Tibial artery (tissue), 4 donors: ENCODE measurements at regions not wholly inside any gene's neighbourhood (a gene's known extent, or its start where the extent isn't known, plus 50 kb on each side); places are given as distances from the start of the nearest gene placed in this dataset.

Source experiments
- DNase-seq, 2 donors: peaks; one replicate each; pipeline ENCODE4 v3.0.0-alpha.2; 2019
- H3K27ac ChIP-seq, 2 donors: fragments of 200-600 bp; sonication (generic) in 1 of 2; 1 replicate in 1 of 2; 2 replicates in 1 of 2; pipeline ENCODE4 v1.5.1; 2018 to 2019; ENCODE audit warnings: mild to moderate bottlenecking in 1 of 2
- H3K27me3 ChIP-seq, 2 donors: fragments of 200-600 bp; sonication (generic) in 1 of 2; one replicate each; pipeline versions ENCODE4 v1.5.1 to v1.6.0; 2016 to 2019
- H3K36me3 ChIP-seq, 3 donors: fragments of 200-600 bp; sonication (generic) in 2 of 3; one replicate each; pipeline ENCODE4 v1.5.1; 2016 to 2019; ENCODE audit warnings: mild to moderate bottlenecking in 2 of 3
- H3K4me1 ChIP-seq, 4 donors: fragments of 200-600 bp; sonication (generic) in 2 of 4; 1 replicate in 3 of 4; 2 replicates in 1 of 4; pipeline ENCODE4 v1.5.1; 2016 to 2019
- H3K4me3 ChIP-seq, 2 donors: fragments of 200-600 bp; sonication (generic) in 1 of 2; 1 replicate in 1 of 2; 2 replicates in 1 of 2; pipeline ENCODE4 v1.5.1; 2018 to 2019; ENCODE audit warnings: mild to moderate bottlenecking in 2 of 2
- H3K9me3 ChIP-seq, 3 donors: fragments of 200-600 bp; sonication (generic) in 1 of 3; one replicate each; pipeline ENCODE4 v1.5.1; 2016 to 2019
- intact Hi-C: fragments of 100-400 bp; cut with DNase I; formaldehyde crosslinking; loops from one replicate; pipeline ENCODE4 v1.15.0; 2023; ENCODE audit warnings: low total_unique reads
- TF ChIP-seq, protein P1 (sequence below), 2 experiments: fragments of 200-600 bp in 1 of 2; fragments of 450-650 bp in 1 of 2; IDR thresholded peaks; one replicate each; pipeline ENCODE4 v1.5.1; 2017 to 2019; ENCODE audit warnings: antibody characterized with exemption in 2 of 2, mild to moderate bottlenecking in 1 of 2, moderate library complexity in 1 of 2

DNA sequence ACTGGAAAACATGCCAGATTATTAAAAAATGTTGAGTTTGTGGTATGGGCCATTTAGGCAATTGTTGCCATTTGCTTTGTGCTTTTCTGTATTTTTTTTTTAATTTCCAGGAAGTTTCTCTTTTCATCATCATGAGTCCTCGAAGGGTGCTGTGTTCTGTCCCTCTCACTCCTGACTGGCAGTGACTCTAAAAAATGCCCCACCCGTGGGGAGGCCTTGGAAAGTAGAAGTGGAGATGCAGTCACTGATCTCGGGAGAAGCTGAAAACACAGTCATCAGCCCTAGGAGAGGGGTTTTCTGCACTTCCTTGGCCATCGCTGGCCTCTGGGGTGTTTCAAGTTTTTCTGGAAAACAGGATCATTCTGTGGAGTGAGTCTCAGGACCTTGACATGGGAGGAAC lies 98.5 kb upstream of the GRK3 start:
- intact Hi-C loops, result loop anchor here (10.0 kb wide), 1 partner anchor 229 kb away; no protein-coding TSS in a partner anchor
- Histone ChIP-seq H3K27me3 (no peaks in the 10 kb centered on the region), H3K36me3 (peaks cover 7 to 24% (median 21%) of the 10 kb centered on the region in 3 donors), H3K4me1 (no peaks in the 10 kb centered on the region), H3K9me3 (no peaks in the 10 kb centered on the region), H3K4me3 (no peak overlapping the region), H3K27ac (no peak overlapping the region)
- DNase-seq, result no peak
- TF ChIP-seq, protein P1, sequence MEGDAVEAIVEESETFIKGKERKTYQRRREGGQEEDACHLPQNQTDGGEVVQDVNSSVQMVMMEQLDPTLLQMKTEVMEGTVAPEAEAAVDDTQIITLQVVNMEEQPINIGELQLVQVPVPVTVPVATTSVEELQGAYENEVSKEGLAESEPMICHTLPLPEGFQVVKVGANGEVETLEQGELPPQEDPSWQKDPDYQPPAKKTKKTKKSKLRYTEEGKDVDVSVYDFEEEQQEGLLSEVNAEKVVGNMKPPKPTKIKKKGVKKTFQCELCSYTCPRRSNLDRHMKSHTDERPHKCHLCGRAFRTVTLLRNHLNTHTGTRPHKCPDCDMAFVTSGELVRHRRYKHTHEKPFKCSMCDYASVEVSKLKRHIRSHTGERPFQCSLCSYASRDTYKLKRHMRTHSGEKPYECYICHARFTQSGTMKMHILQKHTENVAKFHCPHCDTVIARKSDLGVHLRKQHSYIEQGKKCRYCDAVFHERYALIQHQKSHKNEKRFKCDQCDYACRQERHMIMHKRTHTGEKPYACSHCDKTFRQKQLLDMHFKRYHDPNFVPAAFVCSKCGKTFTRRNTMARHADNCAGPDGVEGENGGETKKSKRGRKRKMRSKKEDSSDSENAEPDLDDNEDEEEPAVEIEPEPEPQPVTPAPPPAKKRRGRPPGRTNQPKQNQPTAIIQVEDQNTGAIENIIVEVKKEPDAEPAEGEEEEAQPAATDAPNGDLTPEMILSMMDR (IDR thresholded peaks at IDR 0.05), result no peak

DNA sequence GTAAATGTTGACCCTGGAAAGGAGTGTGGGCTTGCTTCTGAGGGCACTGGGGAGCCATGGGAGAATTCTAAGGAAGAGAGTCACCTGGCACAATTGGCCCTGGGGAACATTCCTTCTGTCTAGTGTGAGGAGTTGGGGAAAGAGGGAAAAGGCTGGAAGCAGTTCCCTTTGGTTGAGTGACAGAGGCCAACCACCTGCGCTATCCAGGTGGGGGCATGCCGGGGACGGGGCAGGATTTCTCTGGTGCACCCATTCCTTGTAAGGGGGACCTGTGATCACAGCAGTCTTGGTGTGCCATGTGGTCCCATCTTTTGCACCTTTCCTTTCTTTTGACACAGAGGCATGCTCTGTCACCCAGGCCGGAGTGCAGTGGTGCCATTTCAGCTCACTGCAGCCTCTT lies 92.1 kb upstream of the GRK3 start:
- TF ChIP-seq, protein P1 (IDR thresholded peaks at IDR 0.05), result no peak
- H3K4me3 ChIP-seq, result no peak overlapping the region
- intact Hi-C loops, result no loop called here

DNA sequence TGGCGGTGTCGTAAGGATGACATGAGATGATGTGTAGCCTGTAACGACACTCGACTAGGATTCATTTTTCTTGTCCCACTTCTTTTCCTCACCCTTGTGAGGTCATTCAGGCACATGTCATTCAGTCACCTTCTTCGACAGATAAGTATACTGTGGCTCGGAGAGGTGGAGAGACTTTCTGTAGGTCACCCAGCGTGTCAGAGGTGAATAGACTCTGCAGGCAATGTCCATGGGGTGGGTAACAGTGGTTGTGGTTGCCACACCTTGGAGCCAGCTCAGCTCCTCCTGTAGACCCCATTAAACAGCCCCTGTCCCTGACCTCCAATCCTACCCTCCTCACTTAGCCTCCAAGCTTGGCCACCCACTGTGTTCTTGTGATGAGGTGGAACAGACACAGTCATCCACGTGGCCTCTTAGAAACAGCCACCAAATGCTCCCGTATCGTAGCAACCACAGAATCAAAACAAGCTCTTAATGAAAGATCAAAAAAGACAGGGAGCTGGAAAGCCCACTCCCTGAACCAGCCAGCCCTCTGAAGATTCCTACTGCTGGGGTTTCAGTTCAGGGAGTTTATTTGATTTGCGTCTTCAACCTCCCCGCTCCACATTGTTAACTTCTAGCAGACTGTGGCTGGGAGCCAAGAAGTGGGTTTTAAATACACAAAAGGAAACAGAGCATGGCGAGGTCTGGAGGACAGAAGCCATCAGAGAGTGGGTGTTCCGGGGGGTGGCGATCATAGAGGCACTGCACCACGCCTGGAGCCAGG lies 89.0 kb upstream of the GRK3 start:
- intact Hi-C loops, result no loop called here
- Histone ChIP-seq H3K27ac (no peak overlapping the region), H3K9me3 (no peaks in the 10 kb centered on the region)

More for the DNA sequence above, 92.1 kb upstream of the GRK3 start:
- Histone ChIP-seq H3K4me1 (peaks cover 0 to 8% (median 0%) of the 10 kb centered on the region in 4 donors), H3K36me3 (no peaks in the 10 kb centered on the region), H3K9me3 (no peaks in the 10 kb centered on the region), H3K27ac (no peak overlapping the region), H3K27me3 (no peaks in the 10 kb centered on the region)
- no peak for DNase-seq

DNA sequence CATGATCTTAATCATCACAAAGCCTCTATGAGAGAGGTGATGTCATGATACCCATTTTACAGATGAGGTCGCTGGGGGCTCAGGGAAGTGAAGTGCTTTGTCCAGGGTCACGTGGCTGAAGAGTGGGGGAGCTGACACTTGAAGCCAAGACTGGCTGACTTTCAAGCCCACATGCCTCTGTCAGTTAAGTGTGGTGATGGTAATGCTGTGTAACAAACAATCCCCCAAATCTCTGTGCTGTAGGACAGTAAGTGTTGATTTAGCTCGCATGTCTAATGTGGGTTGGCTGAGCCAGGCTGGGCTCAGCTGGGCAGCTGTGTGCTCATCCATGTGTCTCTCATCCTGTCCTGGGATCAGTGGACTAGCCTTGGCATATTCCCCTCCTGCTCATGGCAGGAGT lies 87.1 kb upstream of the GRK3 start:
- Histone ChIP-seq H3K9me3 (no peaks in the 10 kb centered on the region), H3K4me1 (peaks cover 0 to 19% (median 9%) of the 10 kb centered on the region in 4 donors), H3K4me3 (no peak overlapping the region), H3K36me3 (peaks cover 0 to 11% (median 0%) of the 10 kb centered on the region in 3 donors), H3K27me3 (no peaks in the 10 kb centered on the region), H3K27ac (no peak overlapping the region)
- TF ChIP-seq, protein P1 (IDR thresholded peaks at IDR 0.05), result no peak
- intact Hi-C loops, result no loop called here
- no peak for DNase-seq

More for the DNA sequence above, 89.0 kb upstream of the GRK3 start:
- Histone ChIP-seq H3K4me3 (no peak overlapping the region), H3K36me3 (no peaks in the 10 kb centered on the region), H3K27me3 (no peaks in the 10 kb centered on the region), H3K4me1 (peaks cover 0 to 19% (median 9%) of the 10 kb centered on the region in 4 donors)
- TF ChIP-seq, protein P1 (IDR thresholded peaks at IDR 0.05), result no peak
- no peak for DNase-seq

DNA sequence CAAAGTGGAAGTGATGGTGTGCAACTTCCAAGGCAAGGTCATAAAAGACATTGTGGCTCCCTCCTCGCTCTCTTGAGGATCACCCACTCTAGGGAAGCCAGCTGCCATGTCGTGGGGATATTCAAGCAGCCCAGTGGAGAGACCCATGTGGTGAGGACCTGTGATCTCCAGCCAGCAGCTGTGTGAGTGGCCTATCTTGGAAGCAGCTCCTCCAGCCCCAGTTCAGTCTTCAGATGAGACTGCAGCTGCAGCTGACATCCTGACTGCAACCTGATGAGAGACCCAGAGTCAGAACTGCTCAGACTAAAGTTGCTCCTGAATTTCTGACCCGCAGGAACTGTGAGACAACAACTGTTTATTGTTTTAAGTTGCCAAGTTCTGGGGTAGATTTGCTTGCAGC lies 86.4 kb upstream of the GRK3 start:
- H3K4me1 ChIP-seq, result peaks cover 0 to 27% (median 11%) of the 10 kb centered on the region in 4 donors
- DNase-seq, result no peak
- intact Hi-C loops, result no loop called here
- H3K9me3 ChIP-seq, result no peaks in the 10 kb centered on the region
- H3K4me3 ChIP-seq, result no peak overlapping the region
- TF ChIP-seq, protein P1 (IDR thresholded peaks at IDR 0.05), result no peak
- no peaks in the 10 kb centered on the region for H3K27me3 ChIP-seq
- H3K27ac ChIP-seq, result peak overlapping the region; percentile 46 to 48
- peaks cover 0 to 17% (median 0%) of the 10 kb centered on the region in 3 donors for H3K36me3 ChIP-seq
